Cardiac fibroblast (primary cell): ENCODE measurements at regions not wholly inside any gene's neighbourhood (a gene's known extent, or its start where the extent isn't known, plus 50 kb on each side); places are given as distances from the start of the nearest gene placed in this dataset.

Experiments
- DNase-seq, 2 donors: peaks; one replicate each; pipeline versions ENCODE4 v3.0.0 to v3.0.0-alpha.2; 2010; ENCODE audit warnings: low read depth in 2 of 2
- H3K4me3 ChIP-seq, 2 donors: replicated peaks in 1 of 2; 1 replicate in 1 of 2; 2 replicates in 1 of 2; pipeline ENCODE4 v1.5.1; 2011; ENCODE audit warnings: low read depth in 2 of 2, low read length in 2 of 2, mild to moderate bottlenecking in 2 of 2, moderate library complexity in 1 of 2
- TF ChIP-seq, protein P1 (sequence below): IDR thresholded peaks from one replicate; pipeline ENCODE4 v1.5.1; 2011; ENCODE audit warnings: low read depth, mild to moderate bottlenecking, low read length, inconsistent platforms

DNA sequence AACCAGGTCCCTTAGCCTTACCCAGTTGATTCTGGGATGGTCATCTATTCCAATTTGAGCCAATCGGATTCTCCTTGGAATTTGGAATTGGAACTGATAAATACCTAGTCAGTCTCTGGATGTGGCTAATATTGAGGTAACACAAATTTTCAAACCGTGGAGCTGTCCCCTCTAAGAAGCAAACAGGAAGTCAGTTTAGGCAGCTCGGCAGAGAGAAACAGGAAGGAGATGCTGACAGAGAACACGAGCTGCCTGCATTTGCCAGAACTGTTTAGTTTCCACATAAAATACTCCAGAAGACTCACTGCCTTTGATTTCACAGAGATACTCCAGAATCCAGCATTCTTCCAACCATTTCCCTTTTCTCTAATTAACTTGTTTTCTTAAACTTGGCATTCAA is 1024.9 kb downstream of the BCL11A start:
- no peak overlapping the region for H3K4me3 ChIP-seq
- no peak for DNase-seq
- TF ChIP-seq, protein P1, sequence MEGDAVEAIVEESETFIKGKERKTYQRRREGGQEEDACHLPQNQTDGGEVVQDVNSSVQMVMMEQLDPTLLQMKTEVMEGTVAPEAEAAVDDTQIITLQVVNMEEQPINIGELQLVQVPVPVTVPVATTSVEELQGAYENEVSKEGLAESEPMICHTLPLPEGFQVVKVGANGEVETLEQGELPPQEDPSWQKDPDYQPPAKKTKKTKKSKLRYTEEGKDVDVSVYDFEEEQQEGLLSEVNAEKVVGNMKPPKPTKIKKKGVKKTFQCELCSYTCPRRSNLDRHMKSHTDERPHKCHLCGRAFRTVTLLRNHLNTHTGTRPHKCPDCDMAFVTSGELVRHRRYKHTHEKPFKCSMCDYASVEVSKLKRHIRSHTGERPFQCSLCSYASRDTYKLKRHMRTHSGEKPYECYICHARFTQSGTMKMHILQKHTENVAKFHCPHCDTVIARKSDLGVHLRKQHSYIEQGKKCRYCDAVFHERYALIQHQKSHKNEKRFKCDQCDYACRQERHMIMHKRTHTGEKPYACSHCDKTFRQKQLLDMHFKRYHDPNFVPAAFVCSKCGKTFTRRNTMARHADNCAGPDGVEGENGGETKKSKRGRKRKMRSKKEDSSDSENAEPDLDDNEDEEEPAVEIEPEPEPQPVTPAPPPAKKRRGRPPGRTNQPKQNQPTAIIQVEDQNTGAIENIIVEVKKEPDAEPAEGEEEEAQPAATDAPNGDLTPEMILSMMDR = no peak

DNA sequence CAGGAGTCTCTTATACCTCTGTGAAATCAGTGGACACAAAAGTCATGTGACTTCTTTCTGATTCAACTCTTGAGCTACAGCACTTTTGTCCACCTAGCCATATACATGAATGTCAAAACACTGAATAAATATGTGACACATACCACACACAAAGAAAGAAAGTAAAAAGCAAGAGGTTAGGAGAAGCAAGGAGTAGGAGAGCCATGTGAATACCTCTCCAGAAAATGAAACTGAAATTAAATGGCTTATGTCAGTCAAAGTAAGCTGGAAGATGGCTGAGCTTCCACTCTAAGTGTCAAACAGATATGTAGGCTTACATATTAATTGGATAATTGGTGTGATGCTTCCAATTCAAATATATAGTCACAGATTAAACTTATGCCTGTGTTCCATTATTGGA is 1050.5 kb downstream of the BCL11A start:
- no peak for DNase-seq
- TF ChIP-seq, protein P1 = no peak
- no peak overlapping the region for H3K4me3 ChIP-seq

DNA sequence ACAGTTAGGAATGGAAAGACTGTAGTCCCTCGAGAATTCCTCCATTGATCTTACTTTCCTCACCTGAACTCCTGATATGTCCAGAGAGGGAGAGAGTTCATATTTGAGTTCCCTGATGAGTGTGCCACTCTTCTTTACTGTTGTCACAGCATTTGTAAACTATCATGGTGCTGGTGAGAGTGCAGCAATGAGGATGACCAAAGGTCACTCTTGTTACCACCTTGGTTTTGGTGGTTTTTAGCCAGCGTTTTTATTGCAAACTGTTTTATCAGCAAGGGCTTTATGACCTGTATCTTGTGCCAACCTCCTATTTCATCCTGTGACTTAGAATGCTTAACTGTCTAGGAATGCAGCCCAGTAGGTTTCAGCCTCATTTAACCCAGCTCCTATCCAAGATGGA is 1062.5 kb downstream of the BCL11A start:
- TF ChIP-seq, protein P1 = no peak
- no peak for DNase-seq
- H3K4me3 ChIP-seq = no peak overlapping the region

DNA sequence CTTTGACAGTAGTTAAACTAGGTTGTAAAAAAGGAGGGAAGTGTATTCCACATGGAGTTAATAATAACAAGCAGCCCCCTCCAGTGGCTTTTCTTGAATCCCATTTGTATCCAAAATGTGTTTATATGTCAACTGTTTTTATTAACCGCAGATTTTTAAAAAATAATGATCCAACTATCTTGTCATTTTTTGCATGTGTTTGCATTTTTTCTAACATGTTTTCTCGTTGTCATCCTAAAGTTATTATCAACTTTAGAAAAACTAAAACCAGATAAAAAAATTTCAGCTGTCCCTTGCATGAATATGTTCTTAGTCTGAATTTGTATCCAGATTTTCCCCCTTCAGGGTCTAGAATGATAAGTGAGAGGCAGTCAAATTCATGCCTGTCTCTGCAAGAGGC is 1063.3 kb downstream of the BCL11A start:
- TF ChIP-seq, protein P1 = no peak
- no peak for DNase-seq

DNA sequence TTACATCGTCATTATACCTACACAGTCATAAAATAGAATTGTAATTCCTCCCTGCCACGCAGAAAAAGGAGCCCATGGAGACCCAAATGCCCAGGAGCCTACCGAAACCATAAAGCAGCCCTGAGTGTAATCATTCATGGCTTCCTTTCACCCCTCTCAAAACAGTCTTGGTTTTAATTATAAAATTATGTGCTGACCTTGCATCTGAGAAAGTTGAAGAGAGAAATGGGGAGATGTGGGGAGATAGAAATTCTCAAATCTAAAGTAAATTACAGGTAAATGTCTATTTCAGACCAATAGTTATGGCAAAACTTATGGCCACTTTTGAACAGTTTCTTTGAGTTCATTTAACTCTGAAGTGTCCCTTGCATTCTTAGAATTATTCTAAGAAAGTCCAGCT is 1068.8 kb downstream of the BCL11A start:
- no peak overlapping the region for H3K4me3 ChIP-seq
- TF ChIP-seq, protein P1 = no peak
- no peak for DNase-seq

More for the DNA sequence above, 1063.3 kb downstream of the BCL11A start:
- H3K4me3 ChIP-seq = no peak overlapping the region

DNA sequence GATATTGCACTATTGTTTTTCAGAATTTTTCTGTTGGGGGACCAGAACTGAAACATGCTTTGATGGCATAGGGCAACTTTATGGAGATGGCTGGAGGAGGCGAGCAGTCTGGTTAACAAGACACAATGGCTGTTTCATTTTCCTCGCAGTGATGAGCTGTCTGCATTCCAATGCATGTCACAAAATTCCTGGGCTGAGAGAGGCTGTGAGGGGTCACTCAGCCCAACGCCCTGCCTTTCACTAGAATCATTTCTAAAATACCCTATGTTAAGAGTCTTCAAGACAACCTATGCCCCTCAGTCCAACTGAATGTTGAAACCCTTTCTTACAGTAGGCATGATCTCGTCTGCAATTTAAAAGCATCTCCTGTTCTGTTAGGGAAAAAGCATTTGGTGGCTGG is 1090.0 kb downstream of the BCL11A start:
- DNase-seq = no peak
- H3K4me3 ChIP-seq = no peak overlapping the region
- TF ChIP-seq, protein P1 = no peak

DNA sequence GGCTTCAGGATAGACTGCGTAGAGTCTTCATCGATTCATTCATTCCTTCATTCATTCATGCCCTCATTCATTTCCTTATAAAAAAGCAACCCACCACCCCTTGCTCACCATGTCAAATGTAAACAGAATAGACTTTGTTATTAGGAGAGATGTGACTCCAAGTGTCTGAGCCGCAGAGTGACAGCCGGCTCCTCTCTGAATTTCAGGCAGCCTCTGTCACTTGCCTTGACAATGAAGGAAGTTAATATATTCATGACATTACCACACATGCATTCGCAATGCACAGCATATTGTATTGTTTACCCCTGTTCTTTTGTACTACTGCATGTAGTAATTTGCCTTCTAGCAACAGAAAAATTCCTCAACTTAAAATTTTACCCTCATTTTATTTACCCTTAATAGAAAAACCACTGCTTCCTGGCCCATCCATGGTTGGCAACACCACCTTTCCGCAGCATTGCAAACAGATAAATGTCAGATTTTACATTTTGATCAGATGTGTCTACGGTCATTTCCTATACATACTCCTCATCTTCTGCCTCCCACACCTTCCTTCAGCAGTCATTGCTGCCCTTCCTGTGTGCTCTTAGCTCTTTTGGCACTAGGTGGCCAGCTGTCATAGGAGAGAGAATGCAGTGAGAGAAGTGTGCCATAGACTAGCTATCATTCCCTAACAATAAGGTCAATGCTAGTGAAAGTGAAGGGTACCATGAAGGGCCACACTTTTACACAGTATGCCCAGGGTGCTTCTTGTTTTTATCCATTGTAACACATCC is 1090.8 kb downstream of the BCL11A start:
- TF ChIP-seq, protein P1 = no peak
- no peak for DNase-seq
- no peak overlapping the region for H3K4me3 ChIP-seq
